ENCODE measurements at regions not wholly inside any gene's neighbourhood (a gene's known extent, or its start where the extent isn't known, plus 50 kb on each side); places are given as distances from the start of the nearest gene placed in this dataset.

DNA sequence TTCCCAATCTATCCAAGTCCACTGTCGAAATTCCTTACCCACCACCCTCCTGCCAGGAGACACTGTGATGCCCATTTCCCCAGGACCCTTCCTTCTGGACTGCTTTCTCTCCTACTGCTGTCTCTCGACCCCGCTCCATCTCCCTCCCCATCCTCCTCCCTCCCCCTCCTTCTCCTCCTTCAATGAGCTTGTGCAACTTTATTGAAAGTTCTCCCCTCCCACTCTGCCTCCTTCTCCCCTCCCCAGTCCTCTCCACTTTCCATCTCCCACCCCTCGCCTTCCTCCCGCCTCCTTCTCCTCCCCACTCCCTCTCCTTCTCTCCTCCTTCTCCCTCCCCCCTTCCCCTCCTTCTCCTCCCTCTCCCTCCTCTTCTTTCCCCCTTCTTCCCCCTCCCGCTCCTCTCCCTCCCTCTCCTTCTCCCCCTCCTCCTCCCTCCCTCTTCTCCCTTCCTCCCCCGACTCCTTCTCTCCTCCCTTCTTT, 116.6 kb upstream of the FAT1 start:
- TF ChIP-seq, protein P1, sequence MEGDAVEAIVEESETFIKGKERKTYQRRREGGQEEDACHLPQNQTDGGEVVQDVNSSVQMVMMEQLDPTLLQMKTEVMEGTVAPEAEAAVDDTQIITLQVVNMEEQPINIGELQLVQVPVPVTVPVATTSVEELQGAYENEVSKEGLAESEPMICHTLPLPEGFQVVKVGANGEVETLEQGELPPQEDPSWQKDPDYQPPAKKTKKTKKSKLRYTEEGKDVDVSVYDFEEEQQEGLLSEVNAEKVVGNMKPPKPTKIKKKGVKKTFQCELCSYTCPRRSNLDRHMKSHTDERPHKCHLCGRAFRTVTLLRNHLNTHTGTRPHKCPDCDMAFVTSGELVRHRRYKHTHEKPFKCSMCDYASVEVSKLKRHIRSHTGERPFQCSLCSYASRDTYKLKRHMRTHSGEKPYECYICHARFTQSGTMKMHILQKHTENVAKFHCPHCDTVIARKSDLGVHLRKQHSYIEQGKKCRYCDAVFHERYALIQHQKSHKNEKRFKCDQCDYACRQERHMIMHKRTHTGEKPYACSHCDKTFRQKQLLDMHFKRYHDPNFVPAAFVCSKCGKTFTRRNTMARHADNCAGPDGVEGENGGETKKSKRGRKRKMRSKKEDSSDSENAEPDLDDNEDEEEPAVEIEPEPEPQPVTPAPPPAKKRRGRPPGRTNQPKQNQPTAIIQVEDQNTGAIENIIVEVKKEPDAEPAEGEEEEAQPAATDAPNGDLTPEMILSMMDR (conservative IDR thresholded peaks at IDR 0.05; ENCODE audit: low read depth, low read length): no peak
- TF ChIP-seq POLR2A (IDR thresholded peaks at IDR 0.05; ENCODE audit: low read depth, low read length) (no peak), CEBPB (IDR thresholded peaks at IDR 0.05; ENCODE audit: low read depth, low read length) (peak; percentile 29; the same call in 1 of the 2 replicates), SMC3 (IDR thresholded peaks at IDR 0.05; ENCODE audit: low read depth, low read length) (no peak), BHLHE40 (IDR thresholded peaks at IDR 0.05; ENCODE audit: low read depth, low read length) (no peak), RCOR1 (IDR thresholded peaks at IDR 0.05; ENCODE audit: insufficient replicate concordance, low read length) (no peak)
